ENCODE measurements at regions not wholly inside any gene's neighbourhood (a gene's known extent, or its start where the extent isn't known, plus 50 kb on each side); places are given as distances from the start of the nearest gene placed in this dataset.

GRCh38 chr2:144708626-144709025 lies 188.7 kb upstream of the ZEB2 start:
- DNase-seq, result no peak

GRCh38 chr2:144707736-144708326 lies 187.9 kb upstream of the ZEB2 start:
- DNase-seq, result no peak

DNA sequence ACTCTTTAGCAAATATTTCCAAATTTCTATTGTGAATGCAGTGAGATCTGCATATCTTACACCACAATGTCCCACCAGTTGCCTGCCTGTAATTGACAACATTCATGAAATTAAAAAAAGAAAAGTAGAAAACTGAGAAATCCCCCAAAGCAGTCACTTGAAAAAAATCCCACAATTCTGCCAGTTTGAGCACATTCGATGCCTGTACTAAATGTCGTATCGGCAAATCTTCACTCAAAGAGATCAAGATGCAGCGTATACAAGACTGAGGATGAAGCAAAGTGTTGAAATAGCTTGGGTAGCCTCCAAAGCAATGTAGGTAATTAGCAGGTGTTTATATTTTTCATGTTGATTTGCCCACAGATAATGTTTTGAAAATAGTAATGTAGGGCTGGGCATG lies 186.7 kb upstream of the ZEB2 start:
- DNase-seq, result no peak

DNA sequence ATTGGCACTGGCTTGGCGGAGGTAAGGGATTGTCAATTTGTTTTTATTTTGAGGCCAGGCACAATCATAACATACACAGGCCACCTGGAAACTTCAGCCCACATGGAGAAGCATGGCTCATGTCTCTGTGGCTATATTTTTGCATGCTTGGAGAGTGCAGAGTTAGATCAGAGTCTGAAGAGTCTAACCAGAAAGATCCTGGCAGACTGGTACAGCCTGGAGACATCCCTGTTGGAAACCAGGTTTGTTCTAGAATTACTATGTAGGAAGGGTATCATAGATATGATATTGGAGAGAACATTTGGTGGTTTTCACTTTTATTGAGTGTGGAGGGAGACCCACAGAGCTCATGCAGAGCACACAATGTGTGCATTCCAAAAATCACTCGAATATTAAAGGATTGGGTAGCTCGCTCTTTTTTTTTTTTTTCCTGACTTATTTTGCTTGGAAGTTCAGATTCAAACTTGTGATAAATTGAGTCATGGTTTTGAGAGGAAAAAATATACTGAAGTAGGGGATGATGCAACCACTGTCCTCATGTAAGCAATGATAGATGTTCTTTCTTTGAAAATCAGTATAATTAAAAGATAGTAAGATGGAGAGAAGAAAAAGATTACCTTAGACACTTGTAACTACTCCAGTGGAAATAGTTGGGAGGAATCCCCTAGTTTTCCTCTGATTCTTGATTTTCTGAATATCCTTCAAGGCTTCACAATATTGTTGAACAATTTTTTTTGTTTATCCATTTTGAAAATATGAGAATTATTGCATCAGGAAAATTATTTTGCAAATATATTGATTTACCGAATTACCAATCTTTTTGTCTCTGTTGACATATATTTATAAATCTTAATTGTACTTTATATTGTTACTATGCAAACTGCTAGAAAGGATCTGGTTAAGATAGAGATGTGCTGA lies 185.7 kb upstream of the ZEB2 start:
- no peak for DNase-seq

DNA sequence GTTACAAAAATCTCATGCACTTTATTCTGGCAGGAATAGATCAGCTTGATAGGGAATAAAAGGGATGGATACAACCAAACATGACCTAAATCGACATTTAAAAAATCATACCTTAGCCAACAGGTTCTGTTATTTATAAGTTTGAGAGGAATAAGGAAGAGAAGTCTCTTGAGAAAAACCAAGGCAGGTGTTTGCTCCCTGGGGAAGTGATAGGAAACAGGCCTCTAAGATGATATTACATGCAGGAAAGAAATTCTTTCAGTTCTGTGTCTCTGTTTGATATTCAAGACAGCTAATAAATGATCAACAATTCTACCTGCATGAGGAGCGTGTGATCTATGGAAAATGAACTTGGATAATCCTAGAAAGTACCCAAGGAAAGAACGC lies 184.8 kb upstream of the ZEB2 start:
- no peak for DNase-seq

- DNase-seq, result peak; percentile 99
Observed at GRCh38 chr2:144703852-144704708, 184.2 kb upstream of the ZEB2 start.

DNA sequence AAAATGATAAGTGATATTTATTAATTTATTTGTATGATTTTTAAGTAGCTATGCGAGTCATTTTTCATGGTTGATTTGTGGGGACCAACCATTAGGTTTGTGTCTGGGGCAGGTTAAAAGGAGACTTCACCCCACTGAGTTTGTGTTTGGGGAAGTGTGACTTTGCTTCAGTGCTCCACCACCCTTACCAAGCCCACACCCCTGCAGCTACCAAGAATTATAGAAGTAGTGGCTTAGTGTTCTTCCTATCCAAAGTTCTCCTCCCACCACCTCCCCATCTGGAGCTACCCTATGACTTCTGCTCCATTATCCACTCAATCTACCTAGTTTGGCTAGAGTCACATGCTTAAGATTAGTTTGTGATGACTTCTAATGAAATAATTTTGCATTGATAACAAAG lies 182.1 kb upstream of the ZEB2 start:
- DNase-seq, result peak; percentile 53 to 59

DNA sequence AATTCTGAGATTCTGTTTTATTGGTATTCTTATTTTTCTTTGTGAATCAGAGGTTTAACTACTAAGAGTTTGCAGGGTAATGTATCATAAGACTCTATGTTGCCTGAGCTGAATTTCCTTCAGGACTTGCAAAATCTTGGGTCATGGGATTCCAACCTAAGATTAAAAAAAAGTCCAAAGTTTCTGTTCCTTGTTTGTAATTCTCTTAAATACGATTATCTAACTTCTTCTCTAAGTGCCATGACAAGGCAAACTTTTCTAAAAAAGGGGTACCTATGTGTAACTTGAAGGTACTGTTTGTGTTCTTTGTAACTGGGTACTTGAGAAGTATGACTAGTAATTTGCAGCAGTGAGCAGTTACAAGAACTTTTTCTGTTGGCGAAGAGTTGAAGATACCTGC lies 181.3 kb upstream of the ZEB2 start:
- no peak for DNase-seq

DNA sequence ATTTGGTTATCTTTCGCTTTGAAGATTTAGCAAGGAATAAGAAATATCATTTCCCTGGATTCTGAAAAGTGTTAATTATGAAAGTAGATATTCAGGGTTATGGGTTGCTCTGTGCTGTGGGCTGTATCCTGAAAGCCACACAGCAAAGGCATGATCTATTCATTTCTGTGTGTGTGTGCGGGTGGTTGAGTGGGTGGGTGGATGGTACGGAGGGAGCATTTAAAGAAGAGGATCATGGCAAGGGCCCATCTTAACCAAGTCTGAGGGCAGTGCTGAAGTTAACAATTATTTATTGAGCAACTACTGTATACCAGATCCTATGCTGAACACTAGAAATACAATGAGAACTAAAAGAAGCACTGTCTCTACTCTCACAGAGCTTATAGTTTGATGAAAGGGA lies 178.2 kb upstream of the ZEB2 start:
- no peak for DNase-seq

DNA sequence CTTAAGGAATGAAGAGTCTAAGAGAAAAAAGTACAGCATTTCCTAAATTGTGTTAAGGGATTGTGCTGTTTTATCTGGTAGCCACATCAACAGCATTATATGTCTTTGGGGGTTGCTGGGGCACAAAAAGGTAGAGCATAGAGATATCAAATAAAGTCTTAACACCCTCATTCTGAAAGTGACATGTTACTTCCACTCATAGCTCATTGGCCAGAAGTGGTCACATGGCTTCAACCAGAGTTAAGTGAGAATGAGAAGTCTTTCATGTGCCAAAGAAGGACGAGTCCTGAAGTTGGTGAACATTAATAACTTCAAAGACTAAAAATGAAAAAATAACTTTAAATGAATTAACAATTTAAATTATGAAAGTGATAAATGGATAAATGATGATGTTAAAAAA lies 175.7 kb upstream of the ZEB2 start:
- DNase-seq, result no peak

DNA sequence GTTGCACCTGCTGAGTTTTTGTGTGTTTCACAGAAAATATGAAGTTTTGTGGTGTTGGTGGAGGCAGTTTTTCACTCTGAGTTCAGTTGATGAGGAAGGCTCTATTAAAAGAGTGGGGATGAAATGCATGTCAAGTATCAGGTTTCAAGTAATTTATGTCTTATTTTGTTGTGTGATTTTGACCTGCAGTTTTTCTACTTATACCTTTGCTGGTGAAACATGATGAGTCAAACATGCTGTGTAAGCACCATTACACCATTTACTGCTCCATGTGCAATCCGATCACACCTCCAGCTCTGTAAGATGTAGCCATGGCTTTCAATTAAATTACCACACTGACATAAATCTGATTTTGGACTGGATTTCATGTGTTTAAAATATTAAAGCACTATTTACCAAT lies 174.5 kb upstream of the ZEB2 start:
- DNase-seq, result no peak

DNA sequence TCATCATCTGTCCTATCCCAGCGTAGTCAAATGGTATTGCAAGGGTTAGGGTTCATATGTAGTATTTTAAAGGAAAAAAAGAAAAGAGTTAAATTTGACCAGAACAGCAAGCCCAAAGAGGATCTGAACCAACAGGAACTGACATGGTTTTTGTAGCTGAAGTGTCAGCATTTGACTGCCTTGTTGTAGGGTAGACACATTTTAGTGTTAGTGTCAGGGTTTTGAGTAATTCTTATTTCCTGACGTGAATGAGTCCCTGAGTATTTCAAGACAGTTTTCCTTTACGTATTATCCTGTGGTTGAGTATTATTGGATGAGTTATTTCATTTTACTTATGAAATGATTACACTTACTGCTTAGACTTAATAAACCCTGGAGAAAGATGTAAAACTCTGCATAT lies 173.3 kb upstream of the ZEB2 start:
- DNase-seq, result no peak

GRCh38 chr2:144692661-144693060 lies 172.7 kb upstream of the ZEB2 start:
- no peak for DNase-seq

GRCh38 chr2:144690771-144691170 lies 170.9 kb upstream of the ZEB2 start:
- no peak for DNase-seq

GRCh38 chr2:144686518-144687215 lies 166.7 kb upstream of the ZEB2 start:
- peak; percentile 73 to 81 for DNase-seq

- DNase-seq, result peak; percentile 25 to 40
Observed at GRCh38 chr2:144683966-144684365, 164.0 kb upstream of the ZEB2 start.

DNA sequence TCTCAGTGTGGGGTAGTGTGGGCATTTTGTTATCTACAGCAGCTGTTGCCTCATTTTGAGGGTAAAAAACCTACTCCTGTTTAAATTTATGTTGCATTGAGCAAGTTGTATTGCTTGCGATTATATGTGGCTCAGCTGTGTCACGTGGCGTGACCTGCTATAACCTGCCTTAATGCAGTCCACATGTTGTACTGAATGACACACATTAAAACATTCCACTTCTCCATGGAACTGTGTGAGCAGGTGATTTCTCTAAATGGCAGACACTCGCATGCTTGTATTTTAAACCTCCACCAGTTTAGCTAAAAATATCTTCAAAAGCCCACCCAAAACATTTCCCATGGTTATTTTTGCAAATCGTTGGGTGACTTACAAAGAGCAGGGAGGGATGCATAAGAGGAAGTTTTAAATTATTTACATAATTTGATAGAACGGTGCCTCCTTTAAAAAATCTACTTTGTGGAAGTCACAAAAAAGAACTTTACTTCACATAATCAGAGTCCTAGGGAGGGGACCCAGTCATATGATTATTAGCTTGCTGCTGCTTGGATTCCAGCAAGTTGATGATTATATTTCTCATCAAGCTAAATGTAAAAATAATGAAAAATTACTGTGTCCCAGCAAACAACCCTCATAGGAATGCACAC lies 163.3 kb upstream of the ZEB2 start:
- DNase-seq, result no peak

DNA sequence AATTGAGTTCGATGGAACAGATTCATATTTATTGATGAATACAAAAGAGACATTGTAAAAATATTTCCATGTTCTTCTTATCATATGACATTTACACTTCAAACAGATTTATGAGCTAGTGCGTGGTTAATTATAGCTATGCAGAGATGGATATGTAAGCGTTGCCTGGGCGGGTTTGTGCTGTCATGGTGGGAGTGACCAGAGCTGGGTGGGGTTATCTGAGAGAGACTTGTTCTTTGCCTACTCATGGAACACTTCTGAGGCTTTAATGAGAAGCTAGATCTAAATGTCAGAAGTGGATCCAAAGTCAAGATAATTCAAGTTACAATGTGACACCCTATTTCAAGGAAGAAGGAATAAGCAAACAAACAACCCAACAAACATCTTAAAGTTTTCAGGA lies 162.3 kb upstream of the ZEB2 start:
- no peak for DNase-seq

- no peak for DNase-seq
Observed at GRCh38 chr2:144681389-144681788, 161.5 kb upstream of the ZEB2 start.

DNA sequence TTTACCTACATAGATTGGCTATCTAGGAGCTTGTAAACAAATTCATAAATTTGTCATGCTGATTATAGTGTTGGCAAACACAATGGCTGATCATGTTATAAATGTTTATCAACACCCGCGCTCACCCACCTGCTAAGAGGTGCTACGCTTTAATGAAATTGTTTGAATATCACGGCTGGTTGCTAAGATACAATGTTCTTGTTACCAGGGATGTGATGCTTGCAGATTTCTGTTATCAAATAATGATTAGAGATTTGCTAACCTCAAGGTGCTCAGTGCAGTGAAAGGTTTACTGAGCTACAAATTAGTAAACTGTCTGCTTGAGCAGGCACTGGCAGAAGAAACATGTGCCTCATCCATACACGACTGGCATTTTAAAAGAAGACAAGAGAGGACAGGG lies 160.0 kb upstream of the ZEB2 start:
- no peak for DNase-seq

DNA sequence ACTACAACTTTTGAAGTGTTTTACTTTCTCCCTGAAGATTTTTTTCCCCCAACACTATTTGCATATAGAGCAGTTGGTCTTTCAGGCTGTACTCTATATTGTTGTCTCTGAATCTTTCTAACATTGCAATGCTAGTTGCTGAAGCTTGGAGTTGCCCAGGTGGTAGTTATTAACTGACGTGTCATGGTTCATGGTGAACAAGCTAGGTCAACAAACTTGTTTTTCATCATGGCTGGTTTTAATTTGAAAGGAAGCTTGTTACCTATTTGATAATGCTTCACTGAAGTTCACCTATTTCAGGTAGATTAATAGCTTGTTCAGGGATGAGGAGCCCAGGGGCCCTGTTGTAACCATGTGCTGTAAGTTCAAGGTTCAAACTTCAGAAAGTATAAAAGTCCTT lies 158.8 kb upstream of the ZEB2 start:
- no peak for DNase-seq

DNA sequence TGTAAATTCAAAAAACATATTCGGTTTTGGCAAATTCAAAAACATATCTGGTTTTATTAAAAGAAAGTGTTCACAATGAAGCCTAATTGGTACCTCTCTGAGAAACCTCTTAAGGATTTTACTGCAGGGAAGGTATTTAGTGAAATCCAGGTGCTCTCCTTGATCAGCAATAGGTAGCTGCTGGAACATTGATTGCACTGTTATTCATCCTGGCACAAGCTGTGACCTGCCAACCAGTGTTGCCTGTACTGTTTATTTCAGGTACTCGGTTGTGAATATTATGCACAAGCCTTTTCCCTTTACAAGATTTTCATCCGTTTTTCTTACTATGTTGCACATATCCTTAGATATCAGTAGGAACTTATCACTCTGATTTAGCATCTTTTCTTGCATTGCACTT lies 155.8 kb upstream of the ZEB2 start:
- DNase-seq, result no peak

DNA sequence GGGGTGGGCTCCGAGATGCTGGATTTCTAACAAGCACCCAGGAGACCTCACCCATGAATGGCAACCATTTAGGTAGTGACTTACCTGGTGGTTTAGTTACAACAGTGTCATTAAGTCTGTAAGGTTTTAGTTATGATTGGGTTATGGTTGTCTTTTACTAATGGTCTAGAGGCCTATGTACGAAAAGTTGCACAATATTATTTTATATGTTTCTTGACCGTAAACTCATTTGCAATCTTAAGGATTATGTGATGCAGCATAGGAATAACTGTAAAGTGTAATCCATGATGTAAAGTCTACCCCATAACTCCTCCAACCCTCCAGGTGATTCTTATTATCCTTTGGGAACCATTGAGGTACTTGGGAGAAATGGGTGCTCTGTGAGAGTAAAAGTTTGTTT lies 155.4 kb upstream of the ZEB2 start:
- no peak for DNase-seq
